GM21619 (cell line): ENCODE measurements at regions not wholly inside any gene's neighbourhood (a gene's known extent, or its start where the extent isn't known, plus 50 kb on each side); places are given as distances from the start of the nearest gene placed in this dataset.
A peak's percentile ranks its signal among the peaks of the same experiment; 100 is the strongest.
"Not testable (repeated sequence)": the region's sequence is repeated elsewhere in the genome, so short reads cannot be mapped to it uniquely, and the experiment has no call there.

Experiments used
- ATAC-seq: cut with Tn5 transposase; IDR thresholded peaks from one replicate; pipeline ENCODE4 v1.9.1; 2021; ENCODE audit not compliant: unreplicated experiment

DNA sequence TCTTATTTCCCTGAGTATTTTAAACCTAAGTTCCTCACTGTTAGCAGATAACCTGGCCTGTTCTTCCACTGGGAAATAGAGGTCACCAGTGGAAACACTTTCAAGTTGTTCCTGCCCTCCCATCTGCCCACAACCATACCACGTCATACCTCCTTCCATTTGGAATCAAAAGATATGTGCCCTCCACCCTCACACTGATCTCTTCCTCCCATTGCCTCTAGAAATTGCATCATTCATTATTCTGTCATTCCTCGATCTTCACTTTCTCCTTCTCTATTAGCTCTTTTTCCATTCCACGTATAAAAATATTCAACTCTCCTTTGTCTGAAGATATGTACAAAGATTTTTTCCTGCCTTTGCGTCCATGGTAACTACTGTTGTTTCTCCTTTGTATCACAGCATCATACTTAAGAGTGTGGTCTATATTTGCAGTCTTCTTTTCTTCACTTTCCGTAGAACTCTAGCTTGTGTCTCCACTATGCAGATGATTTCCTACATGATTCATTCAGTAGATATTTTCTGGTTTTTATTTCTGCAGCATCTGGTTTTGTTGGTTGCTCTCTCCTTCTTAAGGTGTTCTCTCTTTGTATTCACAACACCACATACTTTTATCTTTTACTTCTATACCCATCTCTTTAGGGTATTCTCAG is 312.3 kb downstream of the REEP3 start:
- no peak for ATAC-seq

GRCh38 chr10:63836666-63837442 is 315.7 kb downstream of the REEP3 start:
- no peak for ATAC-seq

- ATAC-seq = no peak
Observed at GRCh38 chr10:63841761-63842160, 320.6 kb downstream of the REEP3 start.

- ATAC-seq = no peak
Observed at GRCh38 chr10:63843107-63843506, 321.9 kb downstream of the REEP3 start.

DNA sequence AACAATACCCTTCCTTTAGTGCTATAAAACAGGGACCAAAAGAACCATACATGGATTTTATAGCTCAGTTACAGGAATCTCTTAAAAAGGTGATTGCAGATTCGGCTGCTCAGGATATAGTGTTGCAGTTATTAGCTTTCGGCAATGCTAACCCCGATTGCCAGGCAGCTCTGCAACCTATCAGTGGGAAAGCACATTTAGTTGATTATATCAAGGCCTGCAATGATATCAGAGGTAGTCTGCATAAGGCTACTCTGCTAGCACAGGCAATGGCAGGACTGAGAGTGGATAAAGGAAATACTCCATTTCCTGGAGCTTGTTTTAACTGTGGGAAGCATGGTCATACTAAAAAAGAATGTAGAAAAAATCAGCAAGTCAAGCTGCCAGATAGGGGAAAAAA is 327.7 kb downstream of the REEP3 start:
- ATAC-seq = not testable (repeated sequence)

DNA sequence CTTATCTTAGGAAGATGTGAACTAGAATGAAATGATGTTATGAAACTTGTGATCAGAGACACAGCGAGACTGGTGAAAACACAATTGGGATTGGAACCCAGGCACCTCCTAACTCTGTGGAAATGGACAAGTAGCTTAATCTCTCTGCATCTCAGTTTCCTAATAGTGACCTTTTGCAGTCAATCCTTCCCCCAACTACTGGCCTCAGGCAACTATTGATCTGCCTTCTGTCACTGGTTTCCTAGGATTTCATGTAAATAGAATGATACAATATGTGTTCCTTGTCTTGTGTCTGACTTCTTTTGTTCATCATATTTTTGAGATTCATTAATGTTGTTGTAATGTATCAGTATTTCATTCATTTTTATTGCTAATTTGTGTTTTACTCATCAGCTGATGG is 341.7 kb downstream of the REEP3 start:
- no peak for ATAC-seq

DNA sequence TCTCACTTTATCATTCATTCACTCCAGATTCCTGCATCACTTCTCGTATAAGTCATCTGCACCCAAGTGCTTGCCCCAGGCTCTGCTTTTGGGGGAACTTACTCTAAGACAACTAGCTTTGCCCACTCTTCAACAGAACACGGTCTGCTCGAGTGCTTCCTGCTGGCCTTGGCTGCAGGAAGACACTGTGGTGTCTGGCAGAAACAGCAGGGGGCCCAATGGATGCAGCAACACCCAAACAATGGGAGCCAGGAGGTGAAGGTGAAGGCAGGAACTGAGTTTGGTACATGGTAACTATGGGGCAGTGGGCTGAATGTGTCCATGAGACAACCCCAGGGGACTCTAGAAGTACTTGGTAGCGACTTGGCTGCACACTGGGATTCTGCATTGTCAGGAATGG is 344.0 kb downstream of the REEP3 start:
- no peak for ATAC-seq

GRCh38 chr10:63866075-63866746 is 345.0 kb downstream of the REEP3 start:
- peak; percentile 96 for ATAC-seq

GRCh38 chr10:63866747-63867140 is 345.5 kb downstream of the REEP3 start:
- ATAC-seq = peak; percentile 46

GRCh38 chr10:63878428-63878827 is 357.2 kb downstream of the REEP3 start:
- no peak for ATAC-seq

DNA sequence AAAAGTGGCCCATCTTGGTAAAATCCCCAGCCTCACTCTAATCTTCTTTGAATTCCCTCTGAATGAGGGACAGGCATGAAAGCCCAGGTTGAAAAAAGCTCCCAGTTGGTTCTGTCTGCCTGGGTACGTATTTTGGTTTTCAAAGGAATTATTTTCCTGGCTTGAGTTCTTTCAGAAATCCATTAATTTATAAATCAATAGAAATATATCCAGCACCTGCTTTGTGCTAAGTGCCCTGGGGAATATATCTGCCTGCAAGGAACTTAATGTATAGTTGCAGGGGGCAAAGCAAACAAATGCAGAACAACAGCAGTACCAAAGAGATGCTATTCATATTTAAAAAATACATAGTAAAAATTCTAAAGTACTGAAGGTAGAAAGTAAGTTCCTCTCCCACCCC is 362.7 kb downstream of the REEP3 start:
- ATAC-seq = no peak

DNA sequence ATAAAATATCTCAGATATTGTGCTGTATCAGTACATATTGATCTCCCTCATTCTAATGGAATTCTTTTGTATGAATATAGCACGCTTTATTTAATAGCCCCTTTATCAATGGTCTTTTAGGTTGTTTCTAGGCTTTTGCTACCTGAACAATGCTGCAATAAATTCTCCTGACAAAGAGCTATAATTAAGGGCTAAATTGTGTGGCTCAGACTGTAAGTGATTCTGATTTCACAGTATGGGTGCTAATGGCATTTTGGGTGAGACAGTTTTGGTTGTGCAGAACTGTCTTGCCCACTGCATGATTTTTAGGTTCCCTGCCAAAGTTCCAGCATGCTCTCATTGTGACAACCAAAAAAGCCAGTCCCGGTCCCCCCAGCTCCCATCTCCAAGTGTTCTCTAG is 363.2 kb downstream of the REEP3 start:
- no peak for ATAC-seq

GRCh38 chr10:63885156-63885555 is 364.0 kb downstream of the REEP3 start:
- no peak for ATAC-seq

GRCh38 chr10:63886281-63887022 is 365.3 kb downstream of the REEP3 start:
- no peak for ATAC-seq

DNA sequence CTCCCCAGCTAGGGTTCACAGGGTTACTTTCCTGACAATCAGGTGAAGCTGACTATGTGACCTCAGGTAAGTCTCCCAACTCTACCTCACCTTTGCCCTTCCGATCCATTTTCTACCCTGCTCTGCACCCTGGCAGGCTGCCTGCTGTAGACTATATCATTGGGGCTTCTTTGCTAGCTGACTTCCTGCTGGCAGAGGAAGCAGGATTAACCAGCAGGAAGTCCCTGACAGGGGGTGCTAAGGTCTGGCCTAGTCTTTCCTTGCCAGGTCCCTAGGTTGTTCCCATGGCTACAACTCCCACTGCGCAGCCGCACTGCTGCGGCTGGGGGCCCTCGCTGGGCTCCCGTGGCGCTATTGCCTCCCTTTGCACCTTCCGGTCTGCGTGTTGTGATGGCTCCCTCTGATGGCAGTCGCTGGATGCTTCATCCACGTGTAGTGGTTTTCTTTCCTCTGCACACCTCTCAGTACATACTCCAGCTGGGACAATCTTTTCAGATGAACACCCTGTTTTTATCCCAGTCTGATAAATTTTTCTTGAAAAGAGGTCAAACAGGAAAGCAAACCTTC is 365.9 kb downstream of the REEP3 start:
- no peak for ATAC-seq

- no peak for ATAC-seq
Observed at GRCh38 chr10:63887600-63888370, 366.6 kb downstream of the REEP3 start.

DNA sequence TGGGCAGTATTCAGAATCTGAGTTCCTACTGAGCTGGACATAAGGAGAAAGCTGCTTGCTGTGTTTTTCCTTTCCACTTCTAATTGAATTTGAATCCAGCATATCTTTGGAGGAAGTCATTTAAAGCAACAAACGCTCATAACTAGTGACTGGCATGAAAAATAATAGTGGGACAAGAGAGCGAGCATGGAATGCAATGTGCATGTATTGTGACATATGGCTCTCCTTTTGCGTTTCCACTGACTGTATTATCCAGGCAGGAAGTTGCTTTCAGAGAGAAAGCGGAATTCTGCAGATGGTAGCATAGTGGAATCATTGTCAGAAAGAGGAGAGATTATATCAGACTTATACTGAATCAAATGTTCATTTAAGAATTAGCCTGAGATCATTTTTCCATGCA is 368.6 kb downstream of the REEP3 start:
- no peak for ATAC-seq

GRCh38 chr10:63896992-63897391 is 375.8 kb downstream of the REEP3 start:
- no peak for ATAC-seq

DNA sequence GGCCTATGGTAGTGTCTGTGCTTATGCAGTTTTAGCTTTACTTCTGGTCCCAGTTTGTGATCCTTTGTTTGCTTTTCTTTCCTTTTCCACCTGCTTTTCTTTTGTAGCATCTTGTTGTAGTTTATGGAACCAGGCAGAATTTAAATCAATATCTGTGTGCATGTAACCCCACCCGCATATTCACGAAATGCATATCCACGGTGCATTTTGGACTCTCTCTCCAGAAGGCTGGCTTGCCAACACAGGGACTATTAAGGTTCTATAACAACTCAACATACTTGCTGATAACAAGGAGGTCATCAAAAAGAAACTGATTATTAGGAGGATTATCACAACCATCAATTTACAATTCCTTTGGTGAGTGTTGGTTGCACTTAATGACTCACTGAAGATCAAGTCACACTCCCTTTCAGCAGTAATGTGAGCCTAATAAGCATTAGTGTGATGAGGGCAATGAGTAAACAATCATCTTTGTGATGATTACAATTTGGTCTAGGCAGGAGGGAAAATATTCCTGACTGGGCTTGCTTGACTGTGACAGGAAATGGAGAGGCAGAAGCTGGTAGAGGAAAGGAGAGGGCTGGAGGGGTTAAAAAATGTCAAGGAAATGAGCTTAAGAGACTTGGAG is 378.6 kb downstream of the REEP3 start:
- ATAC-seq = no peak

GRCh38 chr10:63901228-63901627 is 380.0 kb downstream of the REEP3 start:
- no peak for ATAC-seq
